ENCODE measurements at regions not wholly inside any gene's neighbourhood (a gene's known extent, or its start where the extent isn't known, plus 50 kb on each side); places are given as distances from the start of the nearest gene placed in this dataset.

- Histone ChIP-seq H3K4me3 (ENCODE audit: low read depth in 1 of 2, low read length in 2 of 2) (no peak overlapping the region), H3K9me3 (ENCODE audit: insufficient read depth, low read length, severe bottlenecking) (no peaks in the 10 kb centered on the region), H3K27ac (ENCODE audit: low read length) (no peak overlapping the region), H3K4me2 (ENCODE audit: insufficient read depth, low read length) (no peak overlapping the region), H3K9ac (ENCODE audit: low read depth, low read length) (no peak overlapping the region), H3K36me3 (ENCODE audit: insufficient read depth, low read length) (no peaks in the 10 kb centered on the region), H3K4me1 (ENCODE audit: insufficient read depth, low read length) (no peaks in the 10 kb centered on the region), H4K20me1 (ENCODE audit: insufficient read depth, low read length) (no peaks in the 10 kb centered on the region), H3K79me2 (ENCODE audit: insufficient read depth, low read length) (no peaks in the 10 kb centered on the region), H3K27me3 (ENCODE audit: insufficient read depth, low read length, poor library complexity) (no peaks in the 10 kb centered on the region), H2AFZ (ENCODE audit: low read depth, low read length) (no peak overlapping the region)
- TF ChIP-seq EZH2 (IDR thresholded peaks at IDR 0.05; ENCODE audit: borderline replicate concordance, low read depth, low read length, severe bottlenecking) (no peak), CTCF (IDR thresholded peaks at IDR 0.05; ENCODE audit: borderline replicate concordance, extremely low read depth, low read length, poor library complexity, severe bottlenecking) (no peak)
- DNase-seq (no peak), ATAC-seq (ENCODE audit: insufficient read depth, low read depth) (no peak)
Observed at GRCh38 chr6:21402368-21402767, 191.2 kb upstream of the SOX4 start.

- Histone ChIP-seq H3K4me1 (ENCODE audit: insufficient read depth, low read length) (no peaks in the 10 kb centered on the region), H3K4me2 (ENCODE audit: insufficient read depth, low read length) (no peak overlapping the region), H3K79me2 (ENCODE audit: insufficient read depth, low read length) (no peaks in the 10 kb centered on the region), H3K9ac (ENCODE audit: low read depth, low read length) (no peak overlapping the region), H3K4me3 (ENCODE audit: low read depth in 1 of 2, low read length in 2 of 2) (no peak overlapping the region), H4K20me1 (ENCODE audit: insufficient read depth, low read length) (no peaks in the 10 kb centered on the region), H3K9me3 (ENCODE audit: insufficient read depth, low read length, severe bottlenecking) (no peaks in the 10 kb centered on the region), H3K36me3 (ENCODE audit: insufficient read depth, low read length) (no peaks in the 10 kb centered on the region), H2AFZ (ENCODE audit: low read depth, low read length) (no peak overlapping the region), H3K27me3 (ENCODE audit: insufficient read depth, low read length, poor library complexity) (no peaks in the 10 kb centered on the region), H3K27ac (ENCODE audit: low read length) (no peak overlapping the region)
- ATAC-seq (ENCODE audit: insufficient read depth, low read depth) (no peak), DNase-seq (no peak)
- TF ChIP-seq EZH2 (IDR thresholded peaks at IDR 0.05; ENCODE audit: borderline replicate concordance, low read depth, low read length, severe bottlenecking) (no peak), CTCF (IDR thresholded peaks at IDR 0.05; ENCODE audit: borderline replicate concordance, extremely low read depth, low read length, poor library complexity, severe bottlenecking) (no peak)
Observed at GRCh38 chr6:21404577-21404976, 189.0 kb upstream of the SOX4 start.

GRCh38 chr6:21406316-21406715 is 187.2 kb upstream of the SOX4 start:
- H3K27ac ChIP-seq (ENCODE audit: low read length): no peak overlapping the region
- no peak overlapping the region for H3K4me3 ChIP-seq (ENCODE audit: low read depth in 1 of 2, low read length in 2 of 2)
- ATAC-seq (ENCODE audit: insufficient read depth, low read depth) (no peak), DNase-seq (no peak)
- no peaks in the 10 kb centered on the region for H3K4me1 ChIP-seq (ENCODE audit: insufficient read depth, low read length)
- peaks cover 6% of the 10 kb centered on the region for H3K9me3 ChIP-seq (ENCODE audit: insufficient read depth, low read length, severe bottlenecking)
- H3K9ac ChIP-seq (ENCODE audit: low read depth, low read length): no peak overlapping the region
- H4K20me1 ChIP-seq (ENCODE audit: insufficient read depth, low read length): no peaks in the 10 kb centered on the region
- H3K36me3 ChIP-seq (ENCODE audit: insufficient read depth, low read length): no peaks in the 10 kb centered on the region
- TF ChIP-seq EZH2 (IDR thresholded peaks at IDR 0.05; ENCODE audit: borderline replicate concordance, low read depth, low read length, severe bottlenecking) (no peak), CTCF (IDR thresholded peaks at IDR 0.05; ENCODE audit: borderline replicate concordance, extremely low read depth, low read length, poor library complexity, severe bottlenecking) (no peak)
- H3K27me3 ChIP-seq (ENCODE audit: insufficient read depth, low read length, poor library complexity): no peaks in the 10 kb centered on the region
- H3K4me2 ChIP-seq (ENCODE audit: insufficient read depth, low read length): no peak overlapping the region
- H3K79me2 ChIP-seq (ENCODE audit: insufficient read depth, low read length): no peaks in the 10 kb centered on the region
- H2AFZ ChIP-seq (ENCODE audit: low read depth, low read length): no peak overlapping the region

GRCh38 chr6:21409231-21409630 is 184.3 kb upstream of the SOX4 start:
- Histone ChIP-seq H4K20me1 (ENCODE audit: insufficient read depth, low read length) (no peaks in the 10 kb centered on the region), H3K9ac (ENCODE audit: low read depth, low read length) (no peak overlapping the region), H3K4me3 (ENCODE audit: low read depth in 1 of 2, low read length in 2 of 2) (no peak overlapping the region), H3K79me2 (ENCODE audit: insufficient read depth, low read length) (no peaks in the 10 kb centered on the region), H3K4me1 (ENCODE audit: insufficient read depth, low read length) (no peaks in the 10 kb centered on the region), H3K27ac (ENCODE audit: low read length) (no peak overlapping the region), H3K4me2 (ENCODE audit: insufficient read depth, low read length) (no peak overlapping the region), H3K36me3 (ENCODE audit: insufficient read depth, low read length) (no peaks in the 10 kb centered on the region), H3K27me3 (ENCODE audit: insufficient read depth, low read length, poor library complexity) (no peaks in the 10 kb centered on the region), H2AFZ (ENCODE audit: low read depth, low read length) (no peak overlapping the region), H3K9me3 (ENCODE audit: insufficient read depth, low read length, severe bottlenecking) (peaks cover 6% of the 10 kb centered on the region)
- ATAC-seq (ENCODE audit: insufficient read depth, low read depth) (no peak), DNase-seq (no peak)
- TF ChIP-seq EZH2 (IDR thresholded peaks at IDR 0.05; ENCODE audit: borderline replicate concordance, low read depth, low read length, severe bottlenecking): no peak
- TF ChIP-seq CTCF (IDR thresholded peaks at IDR 0.05; ENCODE audit: borderline replicate concordance, extremely low read depth, low read length, poor library complexity, severe bottlenecking): no peak

Data from DND-41 (cell line).